Muscle layer of duodenum (tissue), 2 donors: ENCODE measurements at regions not wholly inside any gene's neighbourhood (a gene's known extent, or its start where the extent isn't known, plus 50 kb on each side); places are given as distances from the start of the nearest gene placed in this dataset.
A peak's percentile ranks its signal among the peaks of the same experiment; 100 is the strongest.
"Not testable (repeated sequence)": the region's sequence is repeated elsewhere in the genome, so short reads cannot be mapped to it uniquely, and the experiment has no call there.

Experiments used
- H3K27ac ChIP-seq: one replicate; pipeline ENCODE4 v1.7.0; 2013; ENCODE audit warnings: mild to moderate bottlenecking, low read length
- H3K27me3 ChIP-seq: one replicate; pipeline ENCODE4 v1.7.0; 2013; ENCODE audit warnings: low read depth, mild to moderate bottlenecking, control low read depth, low read length
- H3K36me3 ChIP-seq, 2 donors: one replicate each; pipeline ENCODE4 v1.7.0; 2013; ENCODE audit warnings: low read length in 2 of 2, control low read depth in 1 of 2, mild to moderate bottlenecking in 1 of 2; ENCODE audit not compliant: insufficient read depth in 2 of 2, control insufficient read depth in 1 of 2
- H3K4me1 ChIP-seq, 2 donors: one replicate each; pipeline ENCODE4 v1.7.0; 2013; ENCODE audit warnings: low read length in 2 of 2, mild to moderate bottlenecking in 2 of 2, control low read depth in 1 of 2, moderate library complexity in 1 of 2; ENCODE audit not compliant: insufficient read depth in 2 of 2, control insufficient read depth in 1 of 2
- H3K4me3 ChIP-seq, 2 donors: one replicate each; pipeline ENCODE4 v1.7.0; 2013; ENCODE audit warnings: low read length in 2 of 2, low read depth in 1 of 2, mild to moderate bottlenecking in 1 of 2
- H3K9me3 ChIP-seq, 2 donors: one replicate each; pipeline ENCODE4 v1.7.0; 2013; ENCODE audit warnings: low read length in 2 of 2, control low read depth in 1 of 2, mild to moderate bottlenecking in 1 of 2; ENCODE audit not compliant: control insufficient read depth in 1 of 2
- donor health status: healthy.

- H3K4me1 ChIP-seq = no peaks in the 10 kb centered on the region
- H3K9me3 ChIP-seq = no peaks in the 10 kb centered on the region
- H3K36me3 ChIP-seq = no peaks in the 10 kb centered on the region
- H3K27me3 ChIP-seq = no peaks in the 10 kb centered on the region
- H3K27ac ChIP-seq = no peak overlapping the region
- H3K4me3 ChIP-seq = no peak overlapping the region
Observed at GRCh38 chr4:96380106-96380505, 540.2 kb downstream of the PDHA2 start.

- no peaks in the 10 kb centered on the region for H3K9me3 ChIP-seq
- no peaks in the 10 kb centered on the region for H3K36me3 ChIP-seq
- no peak overlapping the region for H3K27ac ChIP-seq
- H3K4me3 ChIP-seq = no peak overlapping the region
- H3K4me1 ChIP-seq = no peaks in the 10 kb centered on the region
- H3K27me3 ChIP-seq = no peaks in the 10 kb centered on the region
Observed at GRCh38 chr4:96383349-96383748, 543.5 kb downstream of the PDHA2 start.

- H3K27ac ChIP-seq = no peak overlapping the region
- H3K9me3 ChIP-seq = no peaks in the 10 kb centered on the region
- H3K4me3 ChIP-seq = no peak overlapping the region
- no peaks in the 10 kb centered on the region for H3K27me3 ChIP-seq
- no peaks in the 10 kb centered on the region for H3K4me1 ChIP-seq
- no peaks in the 10 kb centered on the region for H3K36me3 ChIP-seq
Observed at GRCh38 chr4:96389770-96390169, 549.9 kb downstream of the PDHA2 start.

DNA sequence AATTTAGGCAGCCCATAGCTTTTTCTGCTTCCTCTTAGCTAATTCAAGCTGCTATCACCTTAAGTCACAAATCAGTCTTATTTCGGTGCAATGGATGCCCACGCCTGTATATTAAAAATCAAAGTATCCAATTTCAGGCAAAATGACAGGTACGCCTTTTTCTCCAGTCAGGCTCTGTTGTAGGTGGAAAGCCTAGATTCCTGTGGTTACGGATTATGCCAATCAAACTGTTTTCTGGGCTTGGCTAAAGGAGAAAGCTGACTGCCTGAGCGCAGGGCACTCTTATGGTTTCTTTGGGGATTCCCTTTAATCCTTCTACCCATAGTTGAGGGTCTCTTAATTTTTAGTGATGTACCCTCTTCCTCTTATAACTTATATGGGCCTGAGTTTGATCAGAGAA lies 550.5 kb downstream of the PDHA2 start:
- no peak overlapping the region for H3K4me3 ChIP-seq
- H3K4me1 ChIP-seq = no peaks in the 10 kb centered on the region
- no peaks in the 10 kb centered on the region for H3K27me3 ChIP-seq
- no peaks in the 10 kb centered on the region for H3K36me3 ChIP-seq
- H3K27ac ChIP-seq = no peak overlapping the region
- no peaks in the 10 kb centered on the region for H3K9me3 ChIP-seq

DNA sequence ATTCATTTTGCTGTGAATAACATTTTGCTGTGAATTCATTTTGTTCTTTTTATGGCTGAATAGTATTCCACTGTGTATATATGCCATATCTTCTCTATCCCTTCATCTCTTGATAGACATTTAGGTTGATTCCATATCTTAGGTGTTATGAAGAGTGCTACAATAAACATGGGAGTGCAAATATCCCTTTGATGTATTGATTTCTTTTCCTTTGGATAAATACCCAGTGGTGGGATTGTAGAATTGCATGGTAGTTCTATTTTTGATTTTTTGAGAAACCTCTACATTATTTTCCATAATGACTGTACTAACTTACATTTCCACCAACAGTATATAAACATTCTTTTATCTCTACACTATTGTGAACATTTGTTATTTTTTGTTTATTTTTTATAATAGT lies 555.9 kb downstream of the PDHA2 start:
- Histone ChIP-seq H3K27ac (no peak overlapping the region), H3K9me3 (no peaks in the 10 kb centered on the region), H3K4me3 (no peak overlapping the region), H3K36me3 (no peaks in the 10 kb centered on the region), H3K27me3 (no peaks in the 10 kb centered on the region), H3K4me1 (no peaks in the 10 kb centered on the region)

- Histone ChIP-seq H3K9me3 (peaks cover 0 to 3% of the 10 kb centered on the region in 2 donors), H3K36me3 (no peaks in the 10 kb centered on the region), H3K4me3 (no peak overlapping the region), H3K27me3 (no peaks in the 10 kb centered on the region), H3K27ac (no peak overlapping the region), H3K4me1 (no peaks in the 10 kb centered on the region)
Observed at GRCh38 chr4:96406742-96407141, 566.8 kb downstream of the PDHA2 start.

GRCh38 chr4:96407225-96407624 lies 567.3 kb downstream of the PDHA2 start:
- Histone ChIP-seq H3K36me3 (no peaks in the 10 kb centered on the region), H3K4me3 (no peak overlapping the region), H3K27me3 (no peaks in the 10 kb centered on the region), H3K9me3 (peaks cover 0 to 3% of the 10 kb centered on the region in 2 donors), H3K27ac (no peak overlapping the region), H3K4me1 (no peaks in the 10 kb centered on the region)

GRCh38 chr4:96407738-96408463 lies 568.0 kb downstream of the PDHA2 start:
- Histone ChIP-seq H3K4me3 (no peak overlapping the region), H3K9me3 (peaks cover 0 to 3% of the 10 kb centered on the region in 2 donors), H3K36me3 (no peaks in the 10 kb centered on the region), H3K27me3 (no peaks in the 10 kb centered on the region), H3K27ac (no peak overlapping the region), H3K4me1 (no peaks in the 10 kb centered on the region)

DNA sequence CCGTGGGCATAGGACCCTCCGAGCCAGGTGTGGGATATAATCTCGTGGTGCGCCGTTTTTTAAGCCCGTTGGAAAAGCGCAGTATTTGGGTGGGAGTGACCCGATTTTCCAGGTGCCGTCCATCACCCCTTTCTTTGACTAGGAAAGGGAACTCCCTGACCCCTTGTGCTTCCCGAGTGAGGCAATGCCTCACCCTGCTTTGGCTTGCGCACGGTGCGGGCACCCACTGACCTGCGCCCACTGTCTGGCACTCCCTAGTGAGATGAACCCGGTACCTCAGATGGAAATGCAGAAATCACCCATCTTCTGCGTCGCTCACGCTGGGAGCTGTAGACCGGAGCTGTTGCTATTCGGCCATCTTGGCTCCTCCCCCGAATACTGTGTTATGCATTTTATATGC lies 575.0 kb downstream of the PDHA2 start:
- not testable (repeated sequence) for H3K4me1 ChIP-seq, H3K36me3 ChIP-seq, H3K27me3 ChIP-seq, H3K9me3 ChIP-seq, H3K4me3 ChIP-seq, H3K27ac ChIP-seq

DNA sequence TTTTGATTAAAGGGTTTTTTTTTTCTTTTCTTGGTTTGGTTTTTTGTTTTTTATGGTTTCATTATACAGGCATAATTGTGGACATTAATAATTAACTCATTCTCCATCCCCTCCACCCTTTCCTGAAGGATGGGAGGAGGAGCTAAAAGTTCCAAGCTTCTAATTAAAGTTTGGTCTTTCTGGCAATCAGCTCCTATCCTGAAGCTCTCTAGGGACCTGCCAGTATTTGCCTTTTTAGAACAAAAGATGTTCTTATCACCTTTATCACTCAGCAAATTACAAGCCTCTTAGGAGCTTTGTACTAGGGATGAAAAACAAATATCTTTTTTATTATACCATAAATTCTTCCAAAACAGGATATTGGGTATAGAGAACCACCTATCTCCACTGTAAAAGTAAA lies 589.8 kb downstream of the PDHA2 start:
- Histone ChIP-seq H3K9me3 (no peaks in the 10 kb centered on the region), H3K27ac (no peak overlapping the region), H3K4me3 (no peak overlapping the region), H3K27me3 (no peaks in the 10 kb centered on the region), H3K4me1 (no peaks in the 10 kb centered on the region), H3K36me3 (no peaks in the 10 kb centered on the region)

- H3K4me3 ChIP-seq = no peak overlapping the region
- H3K36me3 ChIP-seq = no peaks in the 10 kb centered on the region
- H3K4me1 ChIP-seq = no peaks in the 10 kb centered on the region
- H3K27me3 ChIP-seq = no peaks in the 10 kb centered on the region
- no peaks in the 10 kb centered on the region for H3K9me3 ChIP-seq
- H3K27ac ChIP-seq = no peak overlapping the region
Observed at GRCh38 chr4:96431094-96431493, 591.2 kb downstream of the PDHA2 start.

DNA sequence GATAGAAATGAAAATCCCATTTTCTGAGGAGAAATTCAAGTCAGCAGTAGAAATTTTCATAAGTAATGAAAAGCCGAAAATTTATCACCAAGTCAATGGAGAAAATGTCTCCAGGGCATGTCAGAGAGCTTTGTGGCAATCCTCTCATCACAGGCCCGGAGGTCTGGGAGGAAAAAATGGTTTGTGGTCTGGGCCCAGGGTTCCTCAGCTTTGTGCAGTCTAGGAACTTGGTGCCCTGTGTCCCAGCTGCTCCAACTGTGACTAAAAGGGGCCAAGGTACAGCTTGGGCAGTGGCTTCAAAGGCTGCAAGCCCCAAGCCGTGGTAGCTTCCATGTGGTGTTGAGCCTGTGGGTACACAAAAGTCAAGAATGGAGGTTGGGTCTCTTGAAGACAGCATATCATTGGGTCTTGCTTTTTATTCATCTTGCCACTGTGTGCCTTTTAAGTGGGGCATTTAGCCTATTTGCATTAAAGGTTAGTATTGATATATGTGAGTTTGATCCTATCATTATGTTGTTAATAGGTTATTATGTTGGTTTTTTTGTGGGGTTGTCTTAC lies 608.5 kb downstream of the PDHA2 start:
- peak overlapping the region in 1 of 2 donors; percentile 21 for H3K4me3 ChIP-seq
- no peaks in the 10 kb centered on the region for H3K36me3 ChIP-seq
- peaks cover 0 to 29% of the 10 kb centered on the region in 2 donors for H3K9me3 ChIP-seq
- H3K27me3 ChIP-seq = no peaks in the 10 kb centered on the region
- no peak overlapping the region for H3K27ac ChIP-seq
- H3K4me1 ChIP-seq = no peaks in the 10 kb centered on the region
